Body of pancreas (tissue), 4 donors: ENCODE measurements at regions not wholly inside any gene's neighbourhood (a gene's known extent, or its start where the extent isn't known, plus 50 kb on each side); places are given as distances from the start of the nearest gene placed in this dataset.

ENCODE experiments used
- POLR2A ChIP-seq, 3 donors: fragments of 450-650 bp; IDR thresholded peaks; one replicate each; pipeline ENCODE4 v1.6.1; 2016; ENCODE audit warnings: antibody characterized with exemption in 3 of 3, mild to moderate bottlenecking in 2 of 3
- TF ChIP-seq, protein P1 (sequence below), 7 experiments: fragments of 450-650 bp in 4 of 7; fragments of 200-600 bp in 3 of 7; sonication (generic) in 3 of 7; IDR thresholded peaks; one replicate each; pipeline ENCODE4 v1.5.1; 2016 to 2019; ENCODE audit warnings: antibody characterized with exemption in 7 of 7

GRCh38 chr5:141771031-141771430, 89.0 kb upstream of the ARAP3 start:
- TF ChIP-seq POLR2A (IDR thresholded peaks at IDR 0.05): no peak
- TF ChIP-seq, protein P1, sequence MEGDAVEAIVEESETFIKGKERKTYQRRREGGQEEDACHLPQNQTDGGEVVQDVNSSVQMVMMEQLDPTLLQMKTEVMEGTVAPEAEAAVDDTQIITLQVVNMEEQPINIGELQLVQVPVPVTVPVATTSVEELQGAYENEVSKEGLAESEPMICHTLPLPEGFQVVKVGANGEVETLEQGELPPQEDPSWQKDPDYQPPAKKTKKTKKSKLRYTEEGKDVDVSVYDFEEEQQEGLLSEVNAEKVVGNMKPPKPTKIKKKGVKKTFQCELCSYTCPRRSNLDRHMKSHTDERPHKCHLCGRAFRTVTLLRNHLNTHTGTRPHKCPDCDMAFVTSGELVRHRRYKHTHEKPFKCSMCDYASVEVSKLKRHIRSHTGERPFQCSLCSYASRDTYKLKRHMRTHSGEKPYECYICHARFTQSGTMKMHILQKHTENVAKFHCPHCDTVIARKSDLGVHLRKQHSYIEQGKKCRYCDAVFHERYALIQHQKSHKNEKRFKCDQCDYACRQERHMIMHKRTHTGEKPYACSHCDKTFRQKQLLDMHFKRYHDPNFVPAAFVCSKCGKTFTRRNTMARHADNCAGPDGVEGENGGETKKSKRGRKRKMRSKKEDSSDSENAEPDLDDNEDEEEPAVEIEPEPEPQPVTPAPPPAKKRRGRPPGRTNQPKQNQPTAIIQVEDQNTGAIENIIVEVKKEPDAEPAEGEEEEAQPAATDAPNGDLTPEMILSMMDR (IDR thresholded peaks at IDR 0.05): no peak
